Fibroblast of pulmonary artery (primary cell): ENCODE measurements at regions not wholly inside any gene's neighbourhood (a gene's known extent, or its start where the extent isn't known, plus 50 kb on each side); places are given as distances from the start of the nearest gene placed in this dataset.

Experiments used
- DNase-seq: peaks from one replicate; pipeline ENCODE4 v3.0.0-alpha.2; 2010; ENCODE audit warnings: low read depth
- H3K4me3 ChIP-seq: replicated peaks from 2 replicates; pipeline ENCODE4 v1.5.1; 2011; ENCODE audit warnings: low read depth, mild to moderate bottlenecking, control low read depth, low read length, moderate library complexity
- TF ChIP-seq, protein P1 (sequence below): IDR thresholded peaks from 2 replicates; pipeline ENCODE4 v1.5.1; 2011; ENCODE audit warnings: mild to moderate bottlenecking, control low read depth, low read length, inconsistent platforms; ENCODE audit errors: missing control alignments

DNA sequence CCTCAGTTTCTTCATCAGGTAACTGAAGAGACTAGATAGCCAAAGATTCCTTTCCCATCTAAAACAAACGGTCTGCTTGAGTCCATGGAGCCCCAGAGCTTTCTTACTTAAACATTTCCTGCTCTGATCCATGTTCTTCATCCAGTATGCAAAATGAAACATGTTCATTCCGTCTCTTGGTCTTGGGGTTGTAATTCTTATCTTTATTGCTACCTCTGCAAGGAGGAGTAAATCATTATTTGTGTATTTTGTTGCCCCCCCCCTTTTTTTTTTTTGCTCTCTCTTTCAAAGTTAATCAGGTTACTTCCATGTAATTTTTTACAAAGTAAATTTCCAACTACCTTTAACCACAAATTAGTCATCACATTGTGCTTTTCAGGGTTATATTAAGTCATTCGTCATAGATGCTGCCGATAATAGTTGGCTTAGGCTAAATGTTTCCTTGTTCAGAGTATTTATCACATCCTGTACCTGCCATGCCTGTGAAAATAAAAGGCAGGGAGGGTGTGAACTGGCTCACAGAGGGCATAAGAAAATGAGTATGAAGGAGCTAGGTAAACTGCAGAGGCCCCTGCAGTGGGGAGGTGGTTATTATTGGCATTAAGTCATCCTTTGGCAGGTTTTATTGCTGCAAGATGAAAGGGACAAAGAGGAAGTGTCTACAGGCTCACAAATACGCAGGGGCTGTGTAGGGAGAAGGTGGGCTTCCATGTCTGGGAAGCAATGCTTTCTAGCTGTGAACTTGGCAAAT is 76.7 kb upstream of the HS3ST1 start:
- H3K4me3 ChIP-seq = no peak overlapping the region
- peak; percentile 63 for DNase-seq
- TF ChIP-seq, protein P1, sequence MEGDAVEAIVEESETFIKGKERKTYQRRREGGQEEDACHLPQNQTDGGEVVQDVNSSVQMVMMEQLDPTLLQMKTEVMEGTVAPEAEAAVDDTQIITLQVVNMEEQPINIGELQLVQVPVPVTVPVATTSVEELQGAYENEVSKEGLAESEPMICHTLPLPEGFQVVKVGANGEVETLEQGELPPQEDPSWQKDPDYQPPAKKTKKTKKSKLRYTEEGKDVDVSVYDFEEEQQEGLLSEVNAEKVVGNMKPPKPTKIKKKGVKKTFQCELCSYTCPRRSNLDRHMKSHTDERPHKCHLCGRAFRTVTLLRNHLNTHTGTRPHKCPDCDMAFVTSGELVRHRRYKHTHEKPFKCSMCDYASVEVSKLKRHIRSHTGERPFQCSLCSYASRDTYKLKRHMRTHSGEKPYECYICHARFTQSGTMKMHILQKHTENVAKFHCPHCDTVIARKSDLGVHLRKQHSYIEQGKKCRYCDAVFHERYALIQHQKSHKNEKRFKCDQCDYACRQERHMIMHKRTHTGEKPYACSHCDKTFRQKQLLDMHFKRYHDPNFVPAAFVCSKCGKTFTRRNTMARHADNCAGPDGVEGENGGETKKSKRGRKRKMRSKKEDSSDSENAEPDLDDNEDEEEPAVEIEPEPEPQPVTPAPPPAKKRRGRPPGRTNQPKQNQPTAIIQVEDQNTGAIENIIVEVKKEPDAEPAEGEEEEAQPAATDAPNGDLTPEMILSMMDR = no peak

DNA sequence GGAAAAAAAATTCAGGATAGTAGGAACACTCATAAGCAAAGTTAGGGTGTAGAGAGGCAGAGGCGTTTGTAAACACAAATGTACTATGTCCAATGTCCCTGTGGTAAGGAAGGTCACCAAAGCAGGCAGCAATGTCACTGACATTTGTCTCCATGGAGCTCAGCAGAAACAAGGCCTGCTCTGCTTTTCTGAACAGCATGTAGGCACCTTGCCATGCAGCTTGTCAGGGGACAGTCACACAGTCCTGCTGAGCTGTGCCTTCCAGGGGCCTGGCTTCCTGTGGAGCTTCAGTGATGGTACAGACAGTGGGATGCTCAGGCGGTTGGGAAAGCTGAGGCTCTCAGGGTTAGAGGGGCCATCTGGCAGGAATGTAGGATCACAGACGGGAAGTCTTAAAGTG is 74.5 kb upstream of the HS3ST1 start:
- no peak for DNase-seq
- no peak overlapping the region for H3K4me3 ChIP-seq
- TF ChIP-seq, protein P1 = no peak

DNA sequence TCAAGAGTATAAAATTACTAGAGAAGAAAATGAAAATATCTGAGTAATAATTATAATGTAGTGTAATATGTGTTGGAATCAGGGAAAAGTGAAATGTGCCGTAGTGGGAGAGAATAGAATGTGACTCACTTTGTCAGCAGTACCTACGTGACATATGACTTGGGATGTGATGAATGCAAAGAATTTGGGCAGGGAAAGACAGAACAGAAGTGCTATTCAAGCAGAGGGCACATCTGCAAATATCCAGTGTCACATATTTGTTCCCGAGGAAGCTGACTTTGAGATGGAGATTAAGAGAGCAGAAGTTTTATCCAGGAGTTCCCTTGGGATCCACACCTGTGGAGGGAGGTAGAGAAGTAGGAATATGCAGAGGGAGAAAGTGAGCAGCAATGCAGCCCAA is 69.3 kb upstream of the HS3ST1 start:
- no peak for DNase-seq
- TF ChIP-seq, protein P1 = no peak
- no peak overlapping the region for H3K4me3 ChIP-seq

DNA sequence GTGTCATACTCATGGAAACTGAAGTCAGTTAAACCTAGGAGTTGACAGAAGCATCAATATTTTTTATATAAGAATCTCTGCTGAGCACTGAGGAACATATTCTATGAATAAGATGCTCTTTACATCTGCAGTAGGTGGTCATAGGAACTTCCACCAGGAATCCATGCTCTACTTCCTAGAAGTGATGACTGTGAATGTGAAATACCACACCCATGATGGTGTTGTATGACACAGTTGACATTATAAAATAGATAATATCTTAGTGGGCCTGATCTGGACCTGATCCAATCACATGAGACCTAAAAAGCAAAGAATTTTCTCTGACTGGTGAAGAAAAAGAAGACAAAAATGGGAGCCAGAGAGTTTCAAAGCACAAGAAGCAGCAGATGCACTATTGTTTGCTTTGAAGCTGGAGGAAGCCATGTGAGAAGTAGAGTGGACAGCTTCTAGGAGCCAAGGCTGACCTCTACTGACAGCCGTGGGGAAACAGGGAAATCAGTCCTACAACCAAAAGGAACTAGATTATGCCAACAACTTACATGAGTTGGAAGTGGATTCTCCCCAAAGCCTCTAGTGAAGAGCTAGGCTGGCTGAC is 68.6 kb upstream of the HS3ST1 start:
- H3K4me3 ChIP-seq = no peak overlapping the region
- DNase-seq = no peak
- TF ChIP-seq, protein P1 = no peak

DNA sequence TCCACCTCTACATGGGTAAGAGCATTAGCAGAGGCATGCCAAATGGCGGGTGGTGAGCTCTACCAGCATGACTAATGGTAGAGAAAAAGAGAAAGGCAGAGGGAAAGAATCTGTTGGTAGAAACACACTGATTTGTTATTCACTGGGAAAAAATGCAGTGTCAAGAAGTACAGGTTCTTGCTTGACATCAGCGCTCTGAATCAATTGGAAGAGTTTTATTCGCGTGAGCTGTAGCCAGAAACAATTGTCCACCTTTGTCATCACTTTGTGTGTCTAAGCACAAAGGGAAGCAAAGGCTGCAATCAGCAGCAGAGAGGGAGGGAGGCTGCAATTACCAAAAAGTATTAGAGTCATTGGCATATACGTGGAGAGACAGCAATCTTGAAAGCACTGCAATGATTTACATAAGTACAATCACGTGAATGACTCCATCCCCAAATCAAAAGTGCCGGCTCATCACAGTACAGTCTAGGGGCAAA is 67.7 kb upstream of the HS3ST1 start:
- H3K4me3 ChIP-seq = no peak overlapping the region
- peak; percentile 29 for DNase-seq
- TF ChIP-seq, protein P1 = no peak

DNA sequence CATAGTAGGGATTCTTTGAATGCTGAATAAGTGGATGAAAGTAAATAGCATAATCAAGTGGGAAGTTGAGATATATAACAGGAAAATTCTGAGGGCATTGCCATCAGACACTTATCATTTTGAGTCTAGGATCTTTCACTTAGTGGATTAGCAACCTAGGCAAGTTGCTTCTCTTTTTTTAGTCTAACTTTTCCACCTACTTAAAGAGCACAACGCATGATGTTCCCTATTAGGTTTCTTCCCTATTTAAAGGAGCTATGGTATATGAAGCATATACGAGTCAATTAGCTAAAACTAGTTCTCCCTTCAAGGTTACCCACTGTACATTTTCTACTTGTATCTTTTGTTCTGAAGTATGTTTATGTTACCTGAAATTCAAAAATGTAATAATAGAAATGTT is 67.1 kb upstream of the HS3ST1 start:
- H3K4me3 ChIP-seq = no peak overlapping the region
- no peak for DNase-seq
- TF ChIP-seq, protein P1 = no peak
